ENCODE measurements at regions not wholly inside any gene's neighbourhood (a gene's known extent, or its start where the extent isn't known, plus 50 kb on each side); places are given as distances from the start of the nearest gene placed in this dataset.

DNA sequence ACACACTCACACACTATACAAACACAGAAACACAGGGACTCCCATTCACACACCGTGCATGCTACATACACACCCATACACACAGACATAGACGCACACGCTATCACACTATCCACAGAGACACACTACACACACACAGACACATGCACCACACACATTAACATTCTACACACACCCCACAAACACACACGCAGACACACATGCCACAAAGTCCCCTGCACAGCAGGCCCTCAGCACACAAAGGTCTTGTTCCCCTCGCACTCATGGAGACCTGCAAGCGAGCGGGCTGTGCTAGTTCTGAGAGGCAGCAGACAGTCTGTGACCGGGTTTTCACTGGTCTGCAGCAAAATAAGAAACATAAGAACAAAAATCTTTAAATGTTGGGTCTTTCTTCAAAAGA, 429.6 kb upstream of the SALL3 start:
- Histone ChIP-seq H3K4me3 (ENCODE audit: low read depth, low read length) (no peak overlapping the region), H3K27me3 (ENCODE audit: control insufficient read depth, insufficient read depth, low read length) (no peaks in the 10 kb centered on the region), H3K36me3 (ENCODE audit: control insufficient read depth, insufficient read depth, low read length) (no peaks in the 10 kb centered on the region)
- ChIA-PET CTCF (no interaction called here), POLR2A (no interaction called here)
- TF ChIP-seq, protein P1, sequence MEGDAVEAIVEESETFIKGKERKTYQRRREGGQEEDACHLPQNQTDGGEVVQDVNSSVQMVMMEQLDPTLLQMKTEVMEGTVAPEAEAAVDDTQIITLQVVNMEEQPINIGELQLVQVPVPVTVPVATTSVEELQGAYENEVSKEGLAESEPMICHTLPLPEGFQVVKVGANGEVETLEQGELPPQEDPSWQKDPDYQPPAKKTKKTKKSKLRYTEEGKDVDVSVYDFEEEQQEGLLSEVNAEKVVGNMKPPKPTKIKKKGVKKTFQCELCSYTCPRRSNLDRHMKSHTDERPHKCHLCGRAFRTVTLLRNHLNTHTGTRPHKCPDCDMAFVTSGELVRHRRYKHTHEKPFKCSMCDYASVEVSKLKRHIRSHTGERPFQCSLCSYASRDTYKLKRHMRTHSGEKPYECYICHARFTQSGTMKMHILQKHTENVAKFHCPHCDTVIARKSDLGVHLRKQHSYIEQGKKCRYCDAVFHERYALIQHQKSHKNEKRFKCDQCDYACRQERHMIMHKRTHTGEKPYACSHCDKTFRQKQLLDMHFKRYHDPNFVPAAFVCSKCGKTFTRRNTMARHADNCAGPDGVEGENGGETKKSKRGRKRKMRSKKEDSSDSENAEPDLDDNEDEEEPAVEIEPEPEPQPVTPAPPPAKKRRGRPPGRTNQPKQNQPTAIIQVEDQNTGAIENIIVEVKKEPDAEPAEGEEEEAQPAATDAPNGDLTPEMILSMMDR (IDR thresholded peaks at IDR 0.05; ENCODE audit: insufficient read depth, low read depth, low read length), result no peak
- DNase-seq (ENCODE audit: low read depth), result no peak

DNA sequence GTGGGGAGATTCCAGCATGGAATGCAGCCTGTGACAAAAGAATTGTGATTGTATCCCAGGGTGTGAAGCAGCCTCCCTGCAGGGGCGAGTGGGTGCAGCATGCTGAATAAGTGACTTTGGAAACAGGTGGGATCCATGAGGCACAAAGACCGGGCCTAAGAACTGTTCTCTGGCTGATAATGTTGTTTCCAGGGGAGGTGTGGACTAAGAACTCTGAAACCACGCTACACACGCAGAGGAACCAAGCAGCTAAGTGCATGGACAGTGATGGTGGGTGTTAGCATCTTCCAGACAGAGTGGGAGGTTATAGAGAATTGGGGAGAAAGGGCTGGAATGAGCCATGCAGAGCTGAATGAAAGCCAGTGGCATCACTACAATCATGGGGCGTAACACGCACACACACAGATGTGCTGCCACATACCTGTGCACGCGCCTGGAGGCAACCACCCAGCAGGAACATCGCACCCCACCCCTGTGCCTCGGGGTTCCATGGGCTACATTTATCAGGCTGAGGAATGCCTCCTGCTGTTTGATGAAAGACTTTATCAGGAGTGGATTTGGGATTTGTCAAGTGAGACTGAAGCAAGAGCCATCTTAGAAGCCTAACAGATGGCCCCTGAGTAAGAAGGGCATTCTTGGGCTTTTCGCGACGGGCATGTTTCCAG, 424.5 kb upstream of the SALL3 start:
- Histone ChIP-seq H3K4me3 (ENCODE audit: low read depth, low read length) (no peak overlapping the region), H3K27me3 (ENCODE audit: control insufficient read depth, insufficient read depth, low read length) (no peaks in the 10 kb centered on the region), H3K36me3 (ENCODE audit: control insufficient read depth, insufficient read depth, low read length) (no peaks in the 10 kb centered on the region)
- no peak for DNase-seq (ENCODE audit: low read depth)
- TF ChIP-seq, protein P1 (IDR thresholded peaks at IDR 0.05; ENCODE audit: insufficient read depth, low read depth, low read length), result no peak
- ChIA-PET CTCF (no interaction called here), POLR2A (no interaction called here)

DNA sequence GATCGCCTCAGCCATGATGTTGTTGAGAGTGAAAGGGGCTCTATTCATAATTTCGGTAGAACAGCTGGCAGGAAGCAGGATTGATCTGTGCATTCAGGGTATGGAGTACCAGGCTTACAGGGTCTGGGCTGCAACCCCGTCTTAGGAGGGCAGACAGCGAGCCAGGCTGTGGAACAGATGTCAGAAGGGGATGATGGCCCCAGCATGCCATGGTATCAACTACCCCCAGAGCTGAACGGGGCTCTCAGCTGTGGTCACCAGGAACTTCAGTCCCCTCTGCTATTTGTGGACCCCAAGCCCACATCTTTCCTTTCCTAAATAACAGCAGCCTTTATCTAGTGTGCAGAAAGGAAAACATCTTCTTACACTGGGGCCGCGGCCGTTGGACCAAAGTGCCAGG, 422.2 kb upstream of the SALL3 start:
- Histone ChIP-seq H3K27me3 (ENCODE audit: control insufficient read depth, insufficient read depth, low read length) (no peaks in the 10 kb centered on the region), H3K36me3 (ENCODE audit: control insufficient read depth, insufficient read depth, low read length) (no peaks in the 10 kb centered on the region), H3K4me3 (ENCODE audit: low read depth, low read length) (no peak overlapping the region)
- TF ChIP-seq, protein P1 (IDR thresholded peaks at IDR 0.05; ENCODE audit: insufficient read depth, low read depth, low read length), result no peak
- ChIA-PET POLR2A (no interaction called here), CTCF (no interaction called here)
- DNase-seq (ENCODE audit: low read depth), result no peak

DNA sequence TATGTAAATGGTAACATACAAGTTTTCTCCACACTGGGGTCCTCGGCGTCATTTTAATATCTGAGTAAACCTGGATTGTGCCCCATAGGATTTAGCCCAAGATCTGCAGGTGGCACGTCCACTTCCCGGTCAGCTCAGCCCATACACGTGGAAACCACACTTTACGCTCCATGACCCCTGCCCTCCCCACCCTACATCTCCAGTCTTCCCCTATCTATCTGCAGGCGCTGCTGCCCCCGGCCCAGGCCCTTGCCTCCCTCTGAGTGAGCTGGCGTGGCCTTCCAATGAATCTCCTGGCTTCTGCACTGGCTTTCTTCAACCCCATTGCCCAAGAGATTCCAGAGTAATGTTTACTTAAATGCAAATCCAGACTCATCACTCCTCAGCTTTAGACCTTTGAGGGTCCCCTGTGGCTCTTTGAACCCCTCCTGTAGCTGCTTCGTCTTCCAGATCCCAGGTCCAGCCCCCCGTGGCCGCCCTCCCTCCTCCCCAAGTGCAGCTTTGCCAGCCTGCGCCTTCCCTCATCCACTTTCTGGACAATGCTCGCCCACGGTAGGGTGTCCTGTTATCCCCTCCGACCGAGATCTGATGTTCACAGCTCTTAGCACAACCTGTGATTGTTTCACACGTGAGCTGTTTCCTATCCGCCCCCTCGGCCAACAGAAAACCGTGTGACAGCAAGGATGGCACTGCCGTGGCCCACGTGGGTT, 421.4 kb upstream of the SALL3 start:
- TF ChIP-seq, protein P1 (IDR thresholded peaks at IDR 0.05; ENCODE audit: insufficient read depth, low read depth, low read length), result no peak
- POLR2A ChIA-PET, result no interaction called here
- DNase-seq (ENCODE audit: low read depth), result no peak
- CTCF ChIA-PET, result no interaction called here
- no peaks in the 10 kb centered on the region for H3K36me3 ChIP-seq (ENCODE audit: control insufficient read depth, insufficient read depth, low read length)
- no peak overlapping the region for H3K4me3 ChIP-seq (ENCODE audit: low read depth, low read length)
- H3K27me3 ChIP-seq (ENCODE audit: control insufficient read depth, insufficient read depth, low read length), result no peaks in the 10 kb centered on the region

DNA sequence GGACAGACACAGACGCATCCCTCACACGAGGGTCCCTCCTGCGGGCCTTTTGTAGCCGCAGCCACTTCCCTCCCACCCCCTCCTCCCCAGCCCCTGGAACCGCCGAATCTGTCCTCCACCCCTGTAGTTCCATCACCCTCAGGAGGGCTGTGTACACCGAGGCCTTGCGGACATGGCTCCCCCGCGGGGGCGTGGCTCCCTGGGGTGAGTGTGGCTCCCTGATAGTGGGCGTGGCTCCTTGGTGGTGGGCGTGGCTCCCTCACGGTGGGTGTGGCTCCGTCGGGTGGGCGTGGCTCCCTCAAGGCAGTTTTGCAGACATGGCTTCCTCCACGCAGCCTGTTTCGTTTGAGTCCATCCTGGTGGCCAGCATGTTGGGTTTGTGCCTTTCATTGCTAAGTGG, 420.7 kb upstream of the SALL3 start:
- TF ChIP-seq, protein P1 (IDR thresholded peaks at IDR 0.05; ENCODE audit: insufficient read depth, low read depth, low read length), result no peak
- no peak overlapping the region for H3K4me3 ChIP-seq (ENCODE audit: low read depth, low read length)
- POLR2A ChIA-PET, result no interaction called here

More for the DNA sequence above, 420.7 kb upstream of the SALL3 start:
- CTCF ChIA-PET, result no interaction called here
- Histone ChIP-seq H3K36me3 (ENCODE audit: control insufficient read depth, insufficient read depth, low read length) (no peaks in the 10 kb centered on the region), H3K27me3 (ENCODE audit: control insufficient read depth, insufficient read depth, low read length) (no peaks in the 10 kb centered on the region)
- no peak for DNase-seq (ENCODE audit: low read depth)
